NT2/D1 (cell line): ENCODE measurements at regions not wholly inside any gene's neighbourhood (a gene's known extent, or its start where the extent isn't known, plus 50 kb on each side); places are given as distances from the start of the nearest gene placed in this dataset.

ENCODE experiments used
- DNase-seq: peaks from one replicate; pipeline ENCODE4 v3.0.0-alpha.2; 2011; ENCODE audit warnings: low read depth, low spot score
- H3K27me3 ChIP-seq: 2 replicates; pipeline ENCODE4 v1.6.0; 2011; ENCODE audit warnings: mild to moderate bottlenecking; ENCODE audit not compliant: insufficient read length, insufficient read depth
- H3K36me3 ChIP-seq: 2 replicates; pipeline ENCODE4 v1.6.1; 2011; ENCODE audit warnings: mild to moderate bottlenecking, low read length, mixed read lengths; ENCODE audit not compliant: insufficient read depth, insufficient read length
- H3K4me1 ChIP-seq: 2 replicates; pipeline ENCODE4 v1.5.1; 2011; ENCODE audit not compliant: insufficient read depth, insufficient read length
- H3K4me3 ChIP-seq: 2 replicates; pipeline ENCODE4 v1.5.1; 2011; ENCODE audit warnings: low read depth; ENCODE audit not compliant: insufficient read length
- H3K9ac ChIP-seq: 2 replicates; pipeline ENCODE4 v1.6.0; 2011; ENCODE audit warnings: low read depth; ENCODE audit not compliant: insufficient read length
- H3K9me3 ChIP-seq: 2 replicates; pipeline ENCODE4 v1.5.1; 2011; ENCODE audit warnings: mild to moderate bottlenecking, low read length; ENCODE audit not compliant: insufficient read depth
- SUZ12 ChIP-seq: IDR thresholded peaks from 2 replicates; pipeline ENCODE4 v1.6.1; 2011; ENCODE audit not compliant: insufficient read length, insufficient read depth; ENCODE audit errors: extremely low read depth
- YY1 ChIP-seq: IDR thresholded peaks from 2 replicates; pipeline ENCODE4 v1.6.1; 2011; ENCODE audit not compliant: insufficient read length, insufficient read depth
- ZNF274 ChIP-seq: IDR thresholded peaks from 2 replicates; pipeline ENCODE4 v1.6.1; 2011; ENCODE audit warnings: mild to moderate bottlenecking, low read depth, low read length

- Histone ChIP-seq H3K4me1 (no peaks in the 10 kb centered on the region), H3K27me3 (no peaks in the 10 kb centered on the region), H3K9me3 (peaks cover 13% of the 10 kb centered on the region; the same call in 1 of the 2 replicates), H3K9ac (no peak overlapping the region), H3K36me3 (no peaks in the 10 kb centered on the region), H3K4me3 (no peak overlapping the region)
- no peak for DNase-seq
- TF ChIP-seq YY1 = no peak
- no peak for TF ChIP-seq SUZ12
- TF ChIP-seq ZNF274 = no peak
These were observed 1432.2 kb downstream of the MRPL39 start for GRCh38 chr21:24175106-24175505.

- Histone ChIP-seq H3K27me3 (no peaks in the 10 kb centered on the region), H3K9ac (no peak overlapping the region), H3K4me3 (no peak overlapping the region), H3K9me3 (no peaks in the 10 kb centered on the region; the same call in 1 of the 2 replicates), H3K4me1 (no peaks in the 10 kb centered on the region), H3K36me3 (no peaks in the 10 kb centered on the region)
- TF ChIP-seq ZNF274 (no peak), SUZ12 (no peak), YY1 (no peak)
- DNase-seq = no peak
These were observed 1435.5 kb downstream of the MRPL39 start for GRCh38 chr21:24171736-24172135.

- DNase-seq = no peak
- Histone ChIP-seq H3K27me3 (no peaks in the 10 kb centered on the region), H3K4me1 (no peaks in the 10 kb centered on the region), H3K9me3 (no peaks in the 10 kb centered on the region), H3K4me3 (no peak overlapping the region), H3K36me3 (no peaks in the 10 kb centered on the region), H3K9ac (no peak overlapping the region)
- TF ChIP-seq SUZ12 = no peak
- TF ChIP-seq YY1 = no peak
- TF ChIP-seq ZNF274 = no peak
These were observed 1443.7 kb downstream of the MRPL39 start for GRCh38 chr21:24163539-24163938.

- H3K4me1 ChIP-seq = no peaks in the 10 kb centered on the region
These were observed 1446.8 kb downstream of the MRPL39 start for GRCh38 chr21:24160528-24160927.

GRCh38 chr21:24153137-24153536 lies 1454.1 kb downstream of the MRPL39 start:
- no peaks in the 10 kb centered on the region for H3K27me3 ChIP-seq
- H3K36me3 ChIP-seq = no peaks in the 10 kb centered on the region
- H3K4me1 ChIP-seq = no peaks in the 10 kb centered on the region
- no peaks in the 10 kb centered on the region for H3K9me3 ChIP-seq
- H3K9ac ChIP-seq = no peak overlapping the region
- DNase-seq = no peak
- H3K4me3 ChIP-seq = no peak overlapping the region
- no peak for TF ChIP-seq SUZ12
- TF ChIP-seq YY1 = no peak
- no peak for TF ChIP-seq ZNF274

More at GRCh38 chr21:24160528-24160927, 1446.8 kb downstream of the MRPL39 start:
- Histone ChIP-seq H3K4me3 (no peak overlapping the region), H3K9ac (no peak overlapping the region), H3K27me3 (no peaks in the 10 kb centered on the region), H3K9me3 (no peaks in the 10 kb centered on the region), H3K36me3 (no peaks in the 10 kb centered on the region)
- no peak for TF ChIP-seq ZNF274
- TF ChIP-seq SUZ12 = no peak
- no peak for TF ChIP-seq YY1
- DNase-seq = no peak

- H3K4me1 ChIP-seq = no peaks in the 10 kb centered on the region
- DNase-seq = no peak
- no peaks in the 10 kb centered on the region for H3K27me3 ChIP-seq
- TF ChIP-seq SUZ12 = no peak
- TF ChIP-seq YY1 = no peak
- no peak for TF ChIP-seq ZNF274
- no peak overlapping the region for H3K9ac ChIP-seq
- H3K36me3 ChIP-seq = no peaks in the 10 kb centered on the region
- no peaks in the 10 kb centered on the region for H3K9me3 ChIP-seq
- H3K4me3 ChIP-seq = no peak overlapping the region
These were observed 1456.5 kb downstream of the MRPL39 start for GRCh38 chr21:24150753-24151152.

GRCh38 chr21:24148461-24148860 lies 1458.8 kb downstream of the MRPL39 start:
- H3K27me3 ChIP-seq = no peaks in the 10 kb centered on the region
- H3K9me3 ChIP-seq = no peaks in the 10 kb centered on the region
- DNase-seq = no peak
- no peak overlapping the region for H3K9ac ChIP-seq
- H3K4me3 ChIP-seq = no peak overlapping the region
- no peak for TF ChIP-seq SUZ12
- no peaks in the 10 kb centered on the region for H3K36me3 ChIP-seq
- no peaks in the 10 kb centered on the region for H3K4me1 ChIP-seq

- H3K4me3 ChIP-seq = no peak overlapping the region
- H3K9me3 ChIP-seq = no peaks in the 10 kb centered on the region
- H3K9ac ChIP-seq = no peak overlapping the region
- H3K4me1 ChIP-seq = no peaks in the 10 kb centered on the region
- no peak for DNase-seq
- H3K36me3 ChIP-seq = no peaks in the 10 kb centered on the region
- TF ChIP-seq YY1 (no peak), SUZ12 (no peak), ZNF274 (no peak)
- H3K27me3 ChIP-seq = no peaks in the 10 kb centered on the region
These were observed 1459.6 kb downstream of the MRPL39 start for GRCh38 chr21:24147674-24148073.
